GM12878 (cell line): ENCODE measurements at regions not wholly inside any gene's neighbourhood (a gene's known extent, or its start where the extent isn't known, plus 50 kb on each side); places are given as distances from the start of the nearest gene placed in this dataset.

Source experiments
- ATAC-seq: fragments of 200-7000 bp; cut with Tn5 transposase; 3 replicates; pipeline ENCODE4 v1.9.1; 2020; ENCODE audit warnings: mild to moderate bottlenecking, moderate library complexity
- BruUV-seq: library from RNA; stranded (reverse); fragments of 400-500 nt; replicated peaks from 2 replicates; lab custom pipeline; 2021; lab: Mats Ljungman, UMichigan
- CTCF ChIA-PET: fragments of 300-600 bp; sonication (Branson Sonifier 250); formaldehyde crosslinking; extraction: SDS; loops from one replicate; lab custom pipeline; 2021; ENCODE audit warnings: inconsistent platforms; lab: Yijun Ruan, JAX
- POLR2A ChIA-PET: fragments of 350-600 bp; formaldehyde crosslinking; extraction: SDS; loops from one replicate; lab custom pipeline; 2021; ENCODE audit warnings: inconsistent platforms; lab: Charles Lee
- RAD21 ChIA-PET: fragments of 300-600 bp; sonication (Branson Sonifier 250); formaldehyde crosslinking; loops from one replicate; lab custom pipeline; 2023; ENCODE audit warnings: antibody characterized with exemption; ENCODE audit not compliant: unreplicated experiment; lab: Charles Lee
- SMC1A ChIA-PET: fragments of 300-600 bp; sonication (Branson Sonifier 250); formaldehyde crosslinking; loops from one replicate; lab custom pipeline; 2023; ENCODE audit not compliant: unreplicated experiment, uncharacterized antibody; lab: Charles Lee
- DNase-seq: peaks from one replicate; pipeline ENCODE4 v3.0.0-alpha.2; 2011; ENCODE audit warnings: low read depth, low spot score
- FAIRE-seq: peaks from 3 replicates; lab custom pipeline; 2011; peaks lifted over from hg19 to GRCh38; lab: Jason Lieb, UNC
- H2AFZ ChIP-seq: 2 replicates; pipeline ENCODE4 v1.6.0; 2011; ENCODE audit warnings: low read depth, low read length, control low read depth; ENCODE audit not compliant: control insufficient read depth
- H3K27ac ChIP-seq: 2 replicates; pipeline ENCODE4 v1.5.1; 2011; ENCODE audit warnings: control low read depth; ENCODE audit not compliant: control insufficient read depth, insufficient read depth
- H3K27me3 ChIP-seq, 2 experiments: replicated peaks in 1 of 2; 2 replicates each; pipeline versions ENCODE4 v1.6.0 to v1.6.1; 2011; ENCODE audit warnings: low read length in 1 of 2; ENCODE audit not compliant: control insufficient read depth in 2 of 2, insufficient read depth in 2 of 2
- H3K36me3 ChIP-seq, 2 experiments: 2 replicates each; pipeline ENCODE4 v1.5.1; 2011; ENCODE audit warnings: low read length in 1 of 2; ENCODE audit not compliant: control insufficient read depth in 2 of 2, insufficient read depth in 2 of 2
- H3K4me1 ChIP-seq: 2 replicates; pipeline ENCODE4 v1.6.1; 2011; ENCODE audit warnings: mild to moderate bottlenecking, low read length, moderate library complexity, mixed read lengths; ENCODE audit not compliant: control insufficient read depth, insufficient read depth
- H3K4me2 ChIP-seq: 2 replicates; pipeline ENCODE4 v1.6.0; 2011; ENCODE audit warnings: control low read depth; ENCODE audit not compliant: control insufficient read depth, insufficient read depth
- H3K4me3 ChIP-seq: fragments of 200-600 bp; sonication (generic); 2 replicates; pipeline ENCODE4 v1.5.1; 2016
- H3K79me2 ChIP-seq: 2 replicates; pipeline ENCODE4 v1.6.0; 2011; ENCODE audit warnings: low read length; ENCODE audit not compliant: control insufficient read depth, insufficient read depth
- H3K9ac ChIP-seq: 2 replicates; pipeline ENCODE4 v1.8.0; 2011; ENCODE audit warnings: low read length, control low read depth, mixed read lengths; ENCODE audit not compliant: control insufficient read depth, insufficient read depth
- H3K9me3 ChIP-seq: replicated peaks from 3 replicates; pipeline ENCODE4 v1.5.1; 2011; ENCODE audit warnings: mild to moderate bottlenecking, low read length; ENCODE audit not compliant: control insufficient read depth, insufficient read depth
- H4K20me1 ChIP-seq: 2 replicates; pipeline ENCODE4 v1.6.0; 2011; ENCODE audit not compliant: control insufficient read depth, insufficient read depth
- BCL11A ChIP-seq: IDR thresholded peaks from 2 replicates; pipeline ENCODE4 v1.6.1; 2011; ENCODE audit warnings: low read depth, low read length
- CHD4 ChIP-seq: fragments of 200-600 bp; sonication (generic); IDR thresholded peaks from 2 replicates; pipeline ENCODE4 v1.6.1; 2016; ENCODE audit warnings: mild to moderate bottlenecking
- E2F8 ChIP-seq: fragments of 450-650 bp; IDR thresholded peaks from 2 replicates; pipeline ENCODE4 v1.6.1; 2018; ENCODE audit warnings: mild to moderate bottlenecking, low read depth, moderate library complexity; ENCODE audit not compliant: partially characterized antibody
- HSF1 ChIP-seq: fragments of 150-350 bp; IDR thresholded peaks from 2 replicates; pipeline ENCODE4 v1.6.1; 2014; ENCODE audit warnings: mild to moderate bottlenecking, low read depth, low read length
- JUNB ChIP-seq: IDR thresholded peaks from 2 replicates; pipeline ENCODE4 v1.6.1; 2016; ENCODE audit warnings: antibody characterized with exemption, mild to moderate bottlenecking
- RUNX3 ChIP-seq: IDR thresholded peaks from 2 replicates; pipeline ENCODE4 v1.6.1; 2012; ENCODE audit warnings: low read length, inconsistent platforms
- TCF12 ChIP-seq: IDR thresholded peaks from 2 replicates; pipeline ENCODE4 v1.6.1; 2011; ENCODE audit warnings: low read depth, mild to moderate bottlenecking, low read length
- YY1 ChIP-seq: IDR thresholded peaks from 2 replicates; pipeline ENCODE4 v1.6.1; 2011; ENCODE audit warnings: low read depth, mild to moderate bottlenecking, low read length
- WGBS: methylation state at CpG from one replicate; pipeline ENCODE4 v1.1.6; 2016; ENCODE audit warnings: low lambda C conversion rate; ENCODE audit not compliant: insufficient replicate concordance, insufficient coverage; ENCODE audit errors: missing lambda C conversion rate; 5-methylcytosine and 5-hydroxymethylcytosine counted together
- in situ Hi-C: fragments of 300-500 bp; cut with MboI; formaldehyde crosslinking; loops from 9 replicates; pipeline ENCODE4 v1.14.3; 2018; ENCODE audit warnings: mixed read lengths
- intact Hi-C: fragments of 100-400 bp; cut with micrococcal nuclease; formaldehyde crosslinking; loops from one replicate; pipeline ENCODE4 v1.14.2; 2022; ENCODE audit not compliant: unreplicated experiment

DNA sequence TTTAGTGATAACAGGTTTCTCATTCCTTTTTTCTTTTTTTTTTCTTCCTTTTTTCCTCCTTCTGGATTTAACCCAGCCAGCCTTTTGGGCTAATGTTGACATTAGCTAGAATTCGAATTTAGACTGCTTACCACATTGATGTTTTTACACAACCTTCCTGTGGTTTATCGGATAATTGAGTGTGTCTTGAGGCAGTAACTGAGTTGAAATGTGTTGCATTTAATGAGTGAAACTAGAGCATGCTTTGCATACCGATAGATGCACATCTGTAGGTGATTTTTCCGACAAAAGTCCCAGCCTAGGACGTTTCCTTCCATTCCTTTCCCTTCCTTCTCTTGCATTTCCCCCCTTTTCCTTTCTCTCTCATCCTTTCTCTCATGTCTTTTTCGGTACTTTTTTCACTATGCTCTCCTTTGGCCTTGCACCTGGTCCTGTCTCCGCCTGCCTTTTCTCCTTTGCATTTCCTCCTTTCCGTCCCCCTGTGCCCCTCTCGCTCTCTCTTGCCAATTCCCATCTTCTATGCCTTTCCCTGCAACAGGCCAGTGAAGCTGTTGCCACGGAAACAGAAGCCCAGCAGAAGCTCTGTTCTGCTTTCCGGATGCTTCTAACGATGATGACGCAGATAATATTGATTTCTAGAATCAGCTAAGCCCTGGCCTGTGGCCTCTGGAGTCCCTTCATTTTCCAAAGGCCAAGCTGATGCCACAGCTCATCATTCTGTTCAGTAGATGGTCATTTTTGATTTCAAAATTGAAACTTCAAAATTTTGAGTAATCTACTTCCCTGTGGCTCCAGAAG is 76.1 kb downstream of the SLC25A47 start:
- Histone ChIP-seq H3K9me3 (no peaks in the 10 kb centered on the region; the same call in 2 of the 3 replicates), H3K4me1 (no peaks in the 10 kb centered on the region), H2AFZ (no peak overlapping the region), H3K27me3 (no peaks in the 10 kb centered on the region), H3K9ac (no peak overlapping the region), H3K36me3 (no peaks in the 10 kb centered on the region), H3K79me2 (no peaks in the 10 kb centered on the region), H3K4me3 (no peak overlapping the region), H4K20me1 (no peaks in the 10 kb centered on the region), H3K4me2 (no peak overlapping the region)
- FAIRE-seq, result no peak
- CTCF ChIA-PET, result interaction anchor here (1.3 to 1.9 kb wide), 3 partner anchors 16 to 253 kb away, joined by 3 to 6 read pairs (median 3); no protein-coding TSS in a partner anchor
- intact Hi-C loops, result no loop called here
- in situ Hi-C loops, result no loop called here
- BruUV-seq, result no TSS peak
- TF ChIP-seq RUNX3 (0 out of 2 replicates have a peak, but pooled peaks have one; percentile 15), TCF12 (no peak)
- TF ChIP-seq, all 136 proteins: peak for 1
- WGBS, result 70% methylated on average over 13 of the region's 13 CpGs
- H3K27ac ChIP-seq, result no peak overlapping the region
- no peak for DNase-seq
- RAD21 ChIA-PET, result no interaction called here
- POLR2A ChIA-PET, result interaction anchor here (0.6 kb wide), 1 partner anchor 1688 kb away, joined by 8 read pairs; no protein-coding TSS in a partner anchor
- SMC1A ChIA-PET, result interaction anchor here (0.9 to 1.2 kb wide), 2 partner anchors 14 to 247 kb away, joined by 3 to 6 read pairs; no protein-coding TSS in a partner anchor
- no peak for ATAC-seq

DNA sequence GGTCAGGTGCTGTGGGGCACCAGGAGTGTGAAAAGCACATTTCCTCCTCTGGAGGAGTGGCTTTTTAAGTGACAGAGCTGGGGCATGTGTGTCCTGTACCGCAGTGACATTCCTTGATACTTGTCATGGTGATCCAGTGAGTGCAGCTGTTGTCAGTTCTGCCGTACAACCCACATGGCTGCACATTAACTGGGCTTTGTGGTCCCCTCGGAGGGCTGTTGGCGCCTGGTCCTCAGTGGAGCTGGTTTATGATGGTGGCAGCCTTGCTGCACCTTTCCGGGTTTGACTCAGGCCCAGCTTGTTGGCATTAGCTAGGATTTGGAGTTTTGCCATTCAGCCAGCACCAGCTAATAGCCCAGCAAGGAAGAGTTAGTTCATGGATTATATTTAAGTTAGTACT is 77.0 kb downstream of the SLC25A47 start:
- FAIRE-seq, result no peak
- in situ Hi-C loops, result no loop called here
- Histone ChIP-seq H3K27me3 (no peaks in the 10 kb centered on the region), H3K9me3 (no peaks in the 10 kb centered on the region; the same call in 2 of the 3 replicates), H3K4me1 (no peaks in the 10 kb centered on the region), H3K4me3 (no peak overlapping the region), H3K79me2 (no peaks in the 10 kb centered on the region), H3K27ac (no peak overlapping the region), H3K4me2 (no peak overlapping the region), H4K20me1 (no peaks in the 10 kb centered on the region), H3K9ac (no peak overlapping the region), H3K36me3 (no peaks in the 10 kb centered on the region), H2AFZ (no peak overlapping the region)
- WGBS, result 96% methylated on average over 5 of the region's 5 CpGs
- intact Hi-C loops, result no loop called here
- CTCF ChIA-PET, result interaction anchor here (1.3 to 1.9 kb wide), 2 partner anchors 17 to 253 kb away, joined by 3 to 6 read pairs; no protein-coding TSS in a partner anchor
- no peak for ATAC-seq
- POLR2A ChIA-PET, result no interaction called here
- RAD21 ChIA-PET, result no interaction called here
- SMC1A ChIA-PET, result no interaction called here
- BruUV-seq, result no TSS peak
- TF ChIP-seq HSF1 (no peak), JUNB (no peak), BCL11A (no peak), CHD4 (no peak), YY1 (no peak), E2F8 (no peak)
- no peak for DNase-seq
